ENCODE measurements at regions not wholly inside any gene's neighbourhood (a gene's known extent, or its start where the extent isn't known, plus 50 kb on each side); places are given as distances from the start of the nearest gene placed in this dataset.

DNA sequence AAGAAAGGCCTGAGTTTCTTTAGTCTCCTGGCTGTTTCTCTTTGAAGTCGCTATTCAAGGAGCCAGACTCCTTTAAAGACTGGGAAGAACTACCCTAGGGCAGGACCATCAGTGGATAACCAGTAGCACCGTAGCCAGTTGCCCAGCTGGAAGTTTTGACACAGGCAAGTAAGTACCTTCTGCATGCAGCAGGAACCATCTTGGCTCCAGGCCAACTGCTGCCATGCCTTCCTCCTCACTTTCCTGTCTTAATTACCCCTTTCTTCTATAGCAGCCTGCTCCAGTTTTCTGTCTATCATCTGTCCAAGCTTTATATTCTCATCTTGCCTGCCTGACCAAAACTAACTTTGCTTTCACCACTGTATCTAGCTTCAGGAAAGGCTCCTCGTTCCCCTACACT, 149.7 kb upstream of the SV2C start:
- no peaks in the 10 kb centered on the region for H3K79me2 ChIP-seq (ENCODE audit: insufficient read depth, low read length)
- no peak for DNase-seq (ENCODE audit: low spot score)
- no peak overlapping the region for H3K27ac ChIP-seq (ENCODE audit: extremely low read length, insufficient read depth, low read length)
- no peak overlapping the region for H2AFZ ChIP-seq (ENCODE audit: low read length)
- BruUV-seq (replicated peaks), result no TSS peak
- H3K27me3 ChIP-seq (ENCODE audit: control insufficient read depth in 1 of 2, insufficient read depth in 2 of 2, low read length in 2 of 2), result 0 out of 5 replicates have a peak, but pooled peaks cover 0 to 7% of the 10 kb centered on the region in 2 experiments
- no peaks in the 10 kb centered on the region for H3K36me3 ChIP-seq (replicated peaks in 1 of 2; ENCODE audit: control insufficient read depth in 1 of 2, insufficient read depth in 2 of 2, low read length in 2 of 2)
- H3K9me3 ChIP-seq (ENCODE audit: low read length), result no peaks in the 10 kb centered on the region
- intact Hi-C loops (cut with micrococcal nuclease; ENCODE audit: unreplicated experiment), result no loop called here
- 0% methylated on average over 3 of the region's 3 CpGs for WGBS (ENCODE audit: low lambda C conversion rate)
- no peaks in the 10 kb centered on the region for H4K20me1 ChIP-seq (ENCODE audit: insufficient read depth, low read length)
- ATAC-seq, result no peak
- no peak for FAIRE-seq
- CTCF ChIA-PET (ENCODE audit: low intra/inter-chr PET ratio, low total read pairs), result no interaction called here
- no peak overlapping the region for H3K4me3 ChIP-seq (replicated peaks in 1 of 3; ENCODE audit: insufficient read depth in 1 of 3, low read depth in 2 of 3, low read length in 3 of 3)
- no peak overlapping the region for H3K4me2 ChIP-seq (ENCODE audit: low read depth, low read length)
- TF ChIP-seq NR2F1 (CRISPR knock-in tag; IDR thresholded peaks at IDR 0.05), result no peak
- no peak for TF ChIP-seq ZNF136 (CRISPR knock-in tag; IDR thresholded peaks at IDR 0.05; ENCODE audit: low read depth)
- TF ChIP-seq GATA4 (IDR thresholded peaks at IDR 0.05; ENCODE audit: borderline replicate concordance, low read depth), result no peak
- TF ChIP-seq CBFB (CRISPR knock-in tag; IDR thresholded peaks at IDR 0.05), result no peak
- TF ChIP-seq ZNF510 (CRISPR knock-in tag; IDR thresholded peaks at IDR 0.05; ENCODE audit: low read depth), result no peak
- TF ChIP-seq ZNF619 (CRISPR knock-in tag; IDR thresholded peaks at IDR 0.05), result no peak
- TF ChIP-seq, protein P1, sequence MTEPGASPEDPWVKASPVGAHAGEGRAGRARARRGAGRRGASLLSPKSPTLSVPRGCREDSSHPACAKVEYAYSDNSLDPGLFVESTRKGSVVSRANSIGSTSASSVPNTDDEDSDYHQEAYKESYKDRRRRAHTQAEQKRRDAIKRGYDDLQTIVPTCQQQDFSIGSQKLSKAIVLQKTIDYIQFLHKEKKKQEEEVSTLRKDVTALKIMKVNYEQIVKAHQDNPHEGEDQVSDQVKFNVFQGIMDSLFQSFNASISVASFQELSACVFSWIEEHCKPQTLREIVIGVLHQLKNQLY (CRISPR knock-in tag; IDR thresholded peaks at IDR 0.05), result no peak
- TF ChIP-seq ETV5 (CRISPR knock-in tag; IDR thresholded peaks at IDR 0.05; ENCODE audit: borderline replicate concordance), result no peak
- no peak for TF ChIP-seq FOXA1 (IDR thresholded peaks at IDR 0.05)
- TF ChIP-seq FOXA1 (CRISPR knock-in tag; IDR thresholded peaks at IDR 0.05), result no peak
- no peak for TF ChIP-seq MXI1 (IDR thresholded peaks at IDR 0.05; ENCODE audit: borderline replicate concordance, low read depth, low read length)
- no peak for TF ChIP-seq ZNF790 (CRISPR knock-in tag; IDR thresholded peaks at IDR 0.05; ENCODE audit: borderline replicate concordance)
- TF ChIP-seq ZFP1 (CRISPR knock-in tag; IDR thresholded peaks at IDR 0.05), result no peak
- TF ChIP-seq ZNF543 (CRISPR knock-in tag; IDR thresholded peaks at IDR 0.05), result no peak
- TF ChIP-seq ZNF414 (CRISPR knock-in tag; IDR thresholded peaks at IDR 0.05), result no peak
- TF ChIP-seq ATAD3A (CRISPR knock-in tag; IDR thresholded peaks at IDR 0.05), result no peak
- TF ChIP-seq ZNF784 (CRISPR knock-in tag; IDR thresholded peaks at IDR 0.05; ENCODE audit: borderline replicate concordance), result no peak
- TF ChIP-seq CCAR2 (optimal IDR thresholded peaks at IDR 0.05; ENCODE audit: low read depth, low read length), result no peak
- TF ChIP-seq, protein P2, sequence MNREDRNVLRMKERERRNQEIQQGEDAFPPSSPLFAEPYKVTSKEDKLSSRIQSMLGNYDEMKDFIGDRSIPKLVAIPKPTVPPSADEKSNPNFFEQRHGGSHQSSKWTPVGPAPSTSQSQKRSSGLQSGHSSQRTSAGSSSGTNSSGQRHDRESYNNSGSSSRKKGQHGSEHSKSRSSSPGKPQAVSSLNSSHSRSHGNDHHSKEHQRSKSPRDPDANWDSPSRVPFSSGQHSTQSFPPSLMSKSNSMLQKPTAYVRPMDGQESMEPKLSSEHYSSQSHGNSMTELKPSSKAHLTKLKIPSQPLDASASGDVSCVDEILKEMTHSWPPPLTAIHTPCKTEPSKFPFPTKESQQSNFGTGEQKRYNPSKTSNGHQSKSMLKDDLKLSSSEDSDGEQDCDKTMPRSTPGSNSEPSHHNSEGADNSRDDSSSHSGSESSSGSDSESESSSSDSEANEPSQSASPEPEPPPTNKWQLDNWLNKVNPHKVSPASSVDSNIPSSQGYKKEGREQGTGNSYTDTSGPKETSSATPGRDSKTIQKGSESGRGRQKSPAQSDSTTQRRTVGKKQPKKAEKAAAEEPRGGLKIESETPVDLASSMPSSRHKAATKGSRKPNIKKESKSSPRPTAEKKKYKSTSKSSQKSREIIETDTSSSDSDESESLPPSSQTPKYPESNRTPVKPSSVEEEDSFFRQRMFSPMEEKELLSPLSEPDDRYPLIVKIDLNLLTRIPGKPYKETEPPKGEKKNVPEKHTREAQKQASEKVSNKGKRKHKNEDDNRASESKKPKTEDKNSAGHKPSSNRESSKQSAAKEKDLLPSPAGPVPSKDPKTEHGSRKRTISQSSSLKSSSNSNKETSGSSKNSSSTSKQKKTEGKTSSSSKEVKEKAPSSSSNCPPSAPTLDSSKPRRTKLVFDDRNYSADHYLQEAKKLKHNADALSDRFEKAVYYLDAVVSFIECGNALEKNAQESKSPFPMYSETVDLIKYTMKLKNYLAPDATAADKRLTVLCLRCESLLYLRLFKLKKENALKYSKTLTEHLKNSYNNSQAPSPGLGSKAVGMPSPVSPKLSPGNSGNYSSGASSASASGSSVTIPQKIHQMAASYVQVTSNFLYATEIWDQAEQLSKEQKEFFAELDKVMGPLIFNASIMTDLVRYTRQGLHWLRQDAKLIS (CRISPR knock-in tag; IDR thresholded peaks at IDR 0.05), result no peak
- POLR2A ChIA-PET, result no interaction called here
- H3K9ac ChIP-seq (ENCODE audit: insufficient read depth, low read depth, low read length), result no peak overlapping the region
- in situ Hi-C loops (cut with HindIII; ENCODE audit: extremely low pct_ligation_motif_present, low pct_unique_long_range_greater_than_20kb), result no loop called here
- H3K4me1 ChIP-seq (ENCODE audit: insufficient read depth, low read length), result no peaks in the 10 kb centered on the region

Measured in HepG2 (cell line).